CD8-positive, alpha-beta memory T cell (primary cell): ENCODE measurements at regions not wholly inside any gene's neighbourhood (a gene's known extent, or its start where the extent isn't known, plus 50 kb on each side); places are given as distances from the start of the nearest gene placed in this dataset.

Experiments
- CTCF ChIA-PET: fragments of 350-600 bp; sonication (Branson Sonifier 250); formaldehyde crosslinking; loops from one replicate; lab custom pipeline; 2021; ENCODE audit warnings: antibody characterized with exemption; lab: Charles Lee
- POLR2A ChIA-PET: fragments of 350-600 bp; sonication (Branson Sonifier 250); formaldehyde crosslinking; loops from one replicate; lab custom pipeline; 2021; ENCODE audit warnings: antibody characterized with exemption; lab: Charles Lee
- DNase-seq, 5 donors: peaks; one replicate each; pipeline versions ENCODE4 v3.0.0 to v3.0.0-alpha.2; 2020 to 2022; ENCODE audit warnings: mixed read lengths in 1 of 5
- H3K27ac ChIP-seq: one replicate; pipeline ENCODE4 v1.7.0; 2013; ENCODE audit warnings: low read depth, mild to moderate bottlenecking, low read length, moderate library complexity
- H3K27me3 ChIP-seq: 2 replicates; pipeline ENCODE4 v1.7.0; 2013; ENCODE audit warnings: low read length, mild to moderate bottlenecking; ENCODE audit not compliant: insufficient read depth, poor library complexity, severe bottlenecking
- H3K36me3 ChIP-seq: 2 replicates; pipeline ENCODE4 v1.7.0; 2013; ENCODE audit warnings: mild to moderate bottlenecking, low read length, moderate library complexity; ENCODE audit not compliant: insufficient read depth
- H3K4me1 ChIP-seq: 2 replicates; pipeline ENCODE4 v1.7.0; 2013; ENCODE audit warnings: mild to moderate bottlenecking, low read length, moderate library complexity; ENCODE audit not compliant: insufficient read depth
- H3K4me3 ChIP-seq: 2 replicates; pipeline ENCODE4 v1.7.0; 2013; ENCODE audit warnings: mild to moderate bottlenecking, low read length
- H3K9me3 ChIP-seq: 2 replicates; pipeline ENCODE4 v1.7.0; 2013; ENCODE audit warnings: mild to moderate bottlenecking, low read length
- H3K27ac Mint-ChIP-seq, 8 donors: one replicate each; pipeline ENCODE4 v1.8.0; 2020 to 2021; ENCODE audit warnings: mixed read lengths in 8 of 8, mild to moderate bottlenecking in 6 of 8, inconsistent platforms in 3 of 8, moderate library complexity in 3 of 8
- H3K27me3 Mint-ChIP-seq, 2 donors: one replicate each; pipeline ENCODE4 v1.8.0; 2020 to 2021; ENCODE audit warnings: mixed read lengths in 2 of 2, mild to moderate bottlenecking in 1 of 2, moderate library complexity in 1 of 2
- H3K36me3 Mint-ChIP-seq, 3 donors: one replicate each; pipeline ENCODE4 v1.8.0; 2020 to 2021; ENCODE audit warnings: mixed read lengths in 3 of 3, inconsistent platforms in 1 of 3, mild to moderate bottlenecking in 1 of 3
- H3K4me1 Mint-ChIP-seq, 3 donors: one replicate each; pipeline ENCODE4 v1.8.0; 2020 to 2021; ENCODE audit warnings: mixed read lengths in 3 of 3, inconsistent platforms in 1 of 3, mild to moderate bottlenecking in 1 of 3
- H3K4me3 Mint-ChIP-seq, 7 donors: one replicate each; pipeline ENCODE4 v1.8.0; 2020 to 2021; ENCODE audit warnings: mixed read lengths in 7 of 7, mild to moderate bottlenecking in 6 of 7, moderate library complexity in 4 of 7, inconsistent platforms in 2 of 7
- H3K9me3 Mint-ChIP-seq, 5 donors: one replicate each; pipeline ENCODE4 v1.8.0; 2020 to 2022; ENCODE audit warnings: mixed read lengths in 5 of 5, mild to moderate bottlenecking in 3 of 5, moderate library complexity in 2 of 5, inconsistent platforms in 1 of 5

DNA sequence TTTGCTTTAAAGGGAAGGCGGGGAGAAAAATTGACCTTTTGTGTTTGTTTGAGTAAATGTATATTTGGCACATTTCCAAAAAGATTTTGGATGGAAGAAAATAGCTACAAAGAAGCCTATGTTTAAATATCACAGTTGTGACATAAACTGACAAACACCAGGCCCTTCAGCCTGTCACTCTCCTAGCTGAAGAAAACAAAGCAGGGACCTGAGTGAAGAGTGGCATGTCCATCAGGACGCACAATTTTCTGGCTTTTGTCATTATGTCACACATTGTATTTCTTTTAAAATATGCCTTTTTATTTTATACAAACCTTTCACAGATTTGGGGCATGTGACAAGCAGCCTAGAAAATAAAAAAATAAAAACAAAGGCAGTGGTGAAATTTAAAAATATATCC lies 241.2 kb downstream of the OGFRL1 start:
- Histone ChIP-seq H3K36me3 (no peaks in the 10 kb centered on the region), H3K27ac (no peak overlapping the region), H3K9me3 (no peaks in the 10 kb centered on the region), H3K4me3 (no peak overlapping the region), H3K27me3 (no peaks in the 10 kb centered on the region), H3K4me1 (no peaks in the 10 kb centered on the region)
- Mint-ChIP-seq H3K27ac (no peak overlapping the region), H3K4me1 (no peaks in the 10 kb centered on the region), H3K36me3 (no peaks in the 10 kb centered on the region), H3K9me3 (no peaks in the 10 kb centered on the region), H3K27me3 (peaks cover 2 to 3% of the 10 kb centered on the region in 2 donors), H3K4me3 (no peak overlapping the region)
- ChIA-PET CTCF (interaction anchor here (1.1 kb wide), 1 partner anchor 19 kb away, joined by 3 read pairs; no protein-coding TSS in a partner anchor), POLR2A (no interaction called here)
- DNase-seq = no peak

DNA sequence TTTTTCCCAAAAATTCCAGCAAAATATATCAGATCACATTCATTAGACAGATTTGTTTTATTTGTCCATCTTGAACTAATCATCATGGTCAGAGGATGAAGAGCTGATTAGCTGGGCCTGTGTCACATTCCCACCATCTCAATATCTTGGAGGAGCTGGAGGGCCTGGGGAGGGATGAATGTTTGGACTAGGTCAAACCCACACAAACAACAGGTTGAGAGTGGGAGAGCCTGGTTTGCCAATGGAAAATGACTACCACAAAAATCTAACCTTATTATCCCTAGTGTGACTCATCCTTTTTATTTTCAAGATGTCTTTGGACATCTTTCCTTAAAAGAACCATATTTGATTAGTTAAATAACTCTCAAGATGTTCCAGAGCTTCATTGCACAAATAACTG lies 242.4 kb downstream of the OGFRL1 start:
- H3K27me3 ChIP-seq = no peaks in the 10 kb centered on the region
- H3K9me3 ChIP-seq = no peaks in the 10 kb centered on the region
- no peak overlapping the region for H3K4me3 Mint-ChIP-seq
- no peaks in the 10 kb centered on the region for H3K36me3 Mint-ChIP-seq
- DNase-seq = no peak
- no peak overlapping the region for H3K27ac ChIP-seq
- no peaks in the 10 kb centered on the region for H3K36me3 ChIP-seq
- no peaks in the 10 kb centered on the region for H3K9me3 Mint-ChIP-seq
- no peak overlapping the region for H3K27ac Mint-ChIP-seq
- ChIA-PET POLR2A (no interaction called here), CTCF (no interaction called here)
- H3K4me3 ChIP-seq = no peak overlapping the region
- no peaks in the 10 kb centered on the region for H3K4me1 Mint-ChIP-seq
- H3K4me1 ChIP-seq = no peaks in the 10 kb centered on the region
- H3K27me3 Mint-ChIP-seq = no peaks in the 10 kb centered on the region

DNA sequence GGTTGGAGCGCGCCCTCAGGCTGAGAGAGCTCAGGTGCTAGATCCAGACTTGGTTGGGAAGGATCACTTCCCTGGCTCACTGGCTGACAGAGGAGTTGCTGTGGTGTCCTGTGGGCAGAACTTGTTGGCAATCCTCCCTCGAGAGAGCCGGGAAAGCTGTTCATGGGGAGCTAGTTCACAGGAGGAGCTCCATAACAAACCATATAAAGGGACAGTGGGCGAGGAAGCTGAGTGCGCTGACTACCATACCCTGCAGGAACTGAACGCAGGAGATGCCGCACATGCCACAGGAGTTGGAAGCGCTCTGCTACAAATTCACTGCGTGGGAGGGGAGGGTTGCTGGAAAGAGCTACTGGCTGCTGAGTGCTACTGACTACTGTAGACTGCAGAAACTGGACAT lies 243.2 kb downstream of the OGFRL1 start:
- ChIA-PET POLR2A (no interaction called here), CTCF (no interaction called here)
- H3K27ac ChIP-seq = no peak overlapping the region
- H3K4me3 Mint-ChIP-seq = no peak overlapping the region
- no peak overlapping the region for H3K27ac Mint-ChIP-seq
- no peaks in the 10 kb centered on the region for H3K4me1 ChIP-seq
- H3K4me3 ChIP-seq = no peak overlapping the region
- H3K36me3 Mint-ChIP-seq = no peaks in the 10 kb centered on the region
- no peaks in the 10 kb centered on the region for H3K9me3 ChIP-seq
- H3K27me3 Mint-ChIP-seq = peaks cover 2 to 5% of the 10 kb centered on the region in 2 donors
- no peaks in the 10 kb centered on the region for H3K4me1 Mint-ChIP-seq
- H3K9me3 Mint-ChIP-seq = no peaks in the 10 kb centered on the region
- H3K27me3 ChIP-seq = no peaks in the 10 kb centered on the region
- H3K36me3 ChIP-seq = no peaks in the 10 kb centered on the region
- DNase-seq = no peak

DNA sequence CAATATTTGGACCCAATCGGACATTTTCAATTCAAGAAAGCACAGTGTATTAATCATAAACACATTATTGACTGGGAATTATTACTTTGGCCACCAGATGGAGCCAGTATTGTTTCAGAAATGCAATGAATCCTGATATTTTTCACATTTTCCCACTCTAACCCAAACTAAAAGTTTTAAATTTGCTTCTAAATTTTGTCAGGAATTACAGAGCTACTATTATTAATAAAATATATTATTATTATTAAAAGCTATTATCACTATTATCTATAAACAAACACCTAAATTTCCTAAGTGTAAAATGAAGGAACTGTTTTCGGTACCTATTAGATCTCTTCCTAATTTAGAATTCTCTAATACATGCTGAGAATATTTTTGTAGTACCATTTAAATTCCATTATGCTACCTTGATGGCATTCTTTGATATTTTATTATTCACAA lies 245.3 kb downstream of the OGFRL1 start:
- H3K9me3 Mint-ChIP-seq = no peaks in the 10 kb centered on the region
- no peak overlapping the region for H3K4me3 Mint-ChIP-seq
- no peak overlapping the region for H3K27ac Mint-ChIP-seq
- Histone ChIP-seq H3K9me3 (no peaks in the 10 kb centered on the region), H3K4me3 (no peak overlapping the region), H3K27me3 (no peaks in the 10 kb centered on the region), H3K4me1 (no peaks in the 10 kb centered on the region), H3K36me3 (no peaks in the 10 kb centered on the region), H3K27ac (no peak overlapping the region)
- H3K4me1 Mint-ChIP-seq = no peaks in the 10 kb centered on the region
- DNase-seq = no peak
- ChIA-PET POLR2A (no interaction called here), CTCF (no interaction called here)
- H3K36me3 Mint-ChIP-seq = no peaks in the 10 kb centered on the region
- H3K27me3 Mint-ChIP-seq = peaks cover 2 to 5% of the 10 kb centered on the region in 2 donors

DNA sequence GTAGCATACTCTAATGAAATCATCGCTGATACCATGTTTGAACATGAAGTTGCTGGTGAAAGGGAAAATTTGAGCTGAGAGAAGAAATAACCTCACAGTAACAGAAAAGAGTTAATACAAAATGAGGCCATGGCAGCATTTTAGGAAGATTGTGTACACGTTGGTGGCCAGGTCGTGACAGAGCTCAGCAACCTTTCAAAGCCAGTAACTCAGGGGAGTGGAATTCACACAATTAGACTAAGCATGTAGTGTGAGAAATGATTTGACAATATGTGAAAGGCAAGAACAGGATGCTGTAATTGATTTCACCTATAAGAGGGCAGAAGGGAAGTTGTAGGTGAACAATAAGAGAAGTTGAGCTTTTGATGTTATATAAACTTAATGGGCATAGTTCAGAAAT lies 246.3 kb downstream of the OGFRL1 start:
- peaks cover 2 to 5% of the 10 kb centered on the region in 2 donors for H3K27me3 Mint-ChIP-seq
- no peaks in the 10 kb centered on the region for H3K4me1 Mint-ChIP-seq
- no peak overlapping the region for H3K4me3 Mint-ChIP-seq
- Histone ChIP-seq H3K4me1 (no peaks in the 10 kb centered on the region), H3K27me3 (no peaks in the 10 kb centered on the region), H3K9me3 (no peaks in the 10 kb centered on the region), H3K27ac (no peak overlapping the region), H3K36me3 (no peaks in the 10 kb centered on the region), H3K4me3 (no peak overlapping the region)
- no peaks in the 10 kb centered on the region for H3K9me3 Mint-ChIP-seq
- no peaks in the 10 kb centered on the region for H3K36me3 Mint-ChIP-seq
- POLR2A ChIA-PET = no interaction called here
- H3K27ac Mint-ChIP-seq = no peak overlapping the region
- CTCF ChIA-PET = no interaction called here
- no peak for DNase-seq

DNA sequence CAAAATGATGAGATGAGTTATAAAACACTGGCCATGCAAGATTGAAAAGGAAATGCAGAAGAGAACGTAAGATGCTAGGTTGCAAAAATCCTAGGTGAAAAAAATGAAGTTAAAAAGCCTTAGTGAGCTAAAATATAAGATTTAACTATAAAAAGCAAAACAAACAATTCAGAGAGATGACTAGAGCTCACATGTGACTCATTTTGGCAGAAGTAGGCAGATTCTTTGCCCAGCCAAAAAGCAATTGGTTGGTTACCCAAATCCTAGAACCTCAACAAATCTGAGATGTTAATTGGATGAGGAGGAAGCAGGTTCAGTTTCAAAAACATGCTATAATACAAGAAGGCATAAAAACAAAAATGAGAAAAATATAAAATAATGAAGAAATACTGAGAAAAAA lies 249.1 kb downstream of the OGFRL1 start:
- CTCF ChIA-PET = no interaction called here
- Histone ChIP-seq H3K27me3 (no peaks in the 10 kb centered on the region), H3K4me1 (no peaks in the 10 kb centered on the region), H3K36me3 (no peaks in the 10 kb centered on the region), H3K4me3 (no peak overlapping the region), H3K27ac (no peak overlapping the region), H3K9me3 (no peaks in the 10 kb centered on the region)
- no peak for DNase-seq
- POLR2A ChIA-PET = no interaction called here
- Mint-ChIP-seq H3K36me3 (no peaks in the 10 kb centered on the region), H3K27me3 (peaks cover 2 to 5% of the 10 kb centered on the region in 2 donors), H3K9me3 (no peaks in the 10 kb centered on the region), H3K27ac (no peak overlapping the region), H3K4me1 (no peaks in the 10 kb centered on the region), H3K4me3 (no peak overlapping the region)

DNA sequence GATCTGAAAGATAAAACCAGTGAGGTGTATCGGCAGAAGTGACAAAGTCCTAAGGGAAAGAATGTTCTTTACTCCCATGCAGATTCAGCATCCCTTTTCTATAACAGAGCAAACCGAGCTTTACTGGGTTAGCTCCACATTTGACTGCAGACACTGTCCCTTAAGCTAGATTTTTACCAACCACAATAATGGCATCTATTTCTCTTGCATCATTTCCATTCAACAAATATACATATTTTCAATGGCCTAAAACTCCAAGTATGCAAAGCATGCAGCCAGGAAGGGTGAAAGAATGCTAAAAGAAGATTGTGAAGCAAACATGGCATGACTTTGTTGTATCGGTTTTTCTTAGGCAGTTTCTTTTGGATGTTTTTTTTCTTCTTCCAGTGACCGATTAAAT lies 255.4 kb downstream of the OGFRL1 start:
- DNase-seq = no peak
- H3K4me1 Mint-ChIP-seq = no peaks in the 10 kb centered on the region
- H3K9me3 Mint-ChIP-seq = no peaks in the 10 kb centered on the region
- CTCF ChIA-PET = no interaction called here
- no peaks in the 10 kb centered on the region for H3K36me3 Mint-ChIP-seq
- Histone ChIP-seq H3K27ac (no peak overlapping the region), H3K4me1 (no peaks in the 10 kb centered on the region), H3K27me3 (no peaks in the 10 kb centered on the region), H3K36me3 (no peaks in the 10 kb centered on the region), H3K9me3 (no peaks in the 10 kb centered on the region), H3K4me3 (no peak overlapping the region)
- no peaks in the 10 kb centered on the region for H3K27me3 Mint-ChIP-seq
- POLR2A ChIA-PET = no interaction called here
- H3K4me3 Mint-ChIP-seq = no peak overlapping the region
- H3K27ac Mint-ChIP-seq = no peak overlapping the region

DNA sequence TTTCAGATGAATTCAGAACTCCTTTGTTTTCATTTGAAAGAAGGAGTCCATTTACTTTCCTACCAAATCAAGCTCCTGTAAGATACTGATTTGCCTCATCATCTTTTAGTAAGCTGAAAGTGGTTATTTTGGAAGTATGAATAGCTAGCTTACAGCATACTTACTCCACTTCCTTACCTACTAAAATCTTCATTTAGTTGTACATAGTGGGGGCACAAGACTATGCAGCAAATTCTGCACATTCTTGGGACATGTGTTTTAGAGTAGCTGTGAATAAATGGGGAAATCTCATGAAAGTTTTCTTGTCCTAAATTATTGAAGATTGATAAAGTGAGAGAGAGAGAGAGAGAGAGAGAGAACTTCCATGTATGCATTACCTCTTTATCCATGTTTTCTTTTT lies 256.3 kb downstream of the OGFRL1 start:
- Histone ChIP-seq H3K36me3 (no peaks in the 10 kb centered on the region), H3K27me3 (no peaks in the 10 kb centered on the region), H3K4me3 (no peak overlapping the region), H3K27ac (no peak overlapping the region), H3K4me1 (no peaks in the 10 kb centered on the region), H3K9me3 (no peaks in the 10 kb centered on the region)
- ChIA-PET CTCF (no interaction called here), POLR2A (no interaction called here)
- Mint-ChIP-seq H3K4me3 (no peak overlapping the region), H3K4me1 (no peaks in the 10 kb centered on the region), H3K27me3 (no peaks in the 10 kb centered on the region), H3K27ac (no peak overlapping the region), H3K36me3 (no peaks in the 10 kb centered on the region), H3K9me3 (peaks cover 0 to 3% (median 0%) of the 10 kb centered on the region in 5 donors)
- DNase-seq = no peak

DNA sequence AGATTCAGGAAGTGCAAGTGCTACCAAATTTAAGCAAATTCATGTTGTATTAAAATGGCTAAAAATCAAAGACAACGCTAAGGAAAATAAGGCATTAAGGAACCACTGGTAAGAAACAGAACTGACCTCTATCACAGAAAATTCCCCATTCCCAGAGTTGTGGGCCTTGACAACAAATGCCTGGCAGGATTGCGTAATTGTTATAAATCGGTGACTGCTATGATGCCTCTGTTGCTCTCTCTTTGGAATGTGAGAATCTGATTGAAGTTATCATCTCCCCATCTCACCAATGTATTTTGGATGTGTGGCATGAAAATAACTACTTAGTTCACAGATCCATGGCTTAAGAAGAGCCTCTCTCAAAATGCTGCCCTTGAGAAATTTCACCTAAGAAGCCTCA lies 257.3 kb downstream of the OGFRL1 start:
- no peak overlapping the region for H3K27ac Mint-ChIP-seq
- DNase-seq = no peak
- H3K9me3 ChIP-seq = no peaks in the 10 kb centered on the region
- peaks cover 0 to under 1% of the 10 kb centered on the region in 2 donors for H3K27me3 Mint-ChIP-seq
- no peaks in the 10 kb centered on the region for H3K4me1 ChIP-seq
- CTCF ChIA-PET = no interaction called here
- POLR2A ChIA-PET = no interaction called here
- no peaks in the 10 kb centered on the region for H3K36me3 Mint-ChIP-seq
- no peaks in the 10 kb centered on the region for H3K36me3 ChIP-seq
- H3K27me3 ChIP-seq = no peaks in the 10 kb centered on the region
- no peak overlapping the region for H3K27ac ChIP-seq
- H3K4me1 Mint-ChIP-seq = no peaks in the 10 kb centered on the region
- no peak overlapping the region for H3K4me3 ChIP-seq
- peaks cover 0 to 8% (median 0%) of the 10 kb centered on the region in 5 donors for H3K9me3 Mint-ChIP-seq
- no peak overlapping the region for H3K4me3 Mint-ChIP-seq
